Upper lobe of right lung (tissue), 1 donor: ENCODE measurements at regions not wholly inside any gene's neighbourhood (a gene's known extent, or its start where the extent isn't known, plus 50 kb on each side); places are given as distances from the start of the nearest gene placed in this dataset.

Experiments used
- ATAC-seq: fragments of 200-7000 bp; cut with Tn5 transposase; one replicate; pipeline ENCODE4 v1.9.1; 2020; ENCODE audit warnings: mild to moderate bottlenecking, moderate library complexity
- DNase-seq: peaks from one replicate; pipeline ENCODE4 v3.0.0-alpha.2; 2020
- H3K27ac ChIP-seq: fragments of 200-600 bp; one replicate; pipeline ENCODE4 v1.8.0; 2022
- H3K27me3 ChIP-seq: fragments of 200-600 bp; one replicate; pipeline ENCODE4 v1.8.0; 2022; ENCODE audit warnings: mild to moderate bottlenecking
- H3K36me3 ChIP-seq: fragments of 200-600 bp; one replicate; pipeline ENCODE4 v1.8.0; 2022
- H3K4me1 ChIP-seq: fragments of 200-600 bp; one replicate; pipeline ENCODE4 v1.8.0; 2022
- H3K4me3 ChIP-seq: fragments of 200-600 bp; one replicate; pipeline ENCODE4 v1.8.0; 2022; ENCODE audit warnings: mild to moderate bottlenecking
- H3K9me3 ChIP-seq: fragments of 200-600 bp; one replicate; pipeline ENCODE4 v1.8.0; 2022
- CTCF ChIP-seq: fragments of 200-600 bp; IDR thresholded peaks from one replicate; pipeline ENCODE4 v1.8.0; 2022; ENCODE audit warnings: antibody characterized with exemption
- intact Hi-C: fragments of 100-400 bp; cut with DNase I; formaldehyde crosslinking; loops from one replicate; pipeline ENCODE4 v1.11.0; 2022
- donor health status: DM: no; HTN: yes; CAD: no; lungs with severe emphysema.

GRCh38 chr14:99062772-99063418, 209.1 kb downstream of the BCL11B start:
- H3K27ac ChIP-seq: no peak overlapping the region
- no peaks in the 10 kb centered on the region for H3K27me3 ChIP-seq
- no peak for ATAC-seq
- intact Hi-C loops: no loop called here
- no peak overlapping the region for H3K4me3 ChIP-seq
- no peak for TF ChIP-seq CTCF
- H3K4me1 ChIP-seq: no peaks in the 10 kb centered on the region
- H3K9me3 ChIP-seq: no peaks in the 10 kb centered on the region
- DNase-seq: no peak
- H3K36me3 ChIP-seq: no peaks in the 10 kb centered on the region

- no peak overlapping the region for H3K27ac ChIP-seq
- H3K4me3 ChIP-seq: no peak overlapping the region
- H3K4me1 ChIP-seq: no peaks in the 10 kb centered on the region
- intact Hi-C loops: no loop called here
- H3K36me3 ChIP-seq: no peaks in the 10 kb centered on the region
- no peak for DNase-seq
- H3K27me3 ChIP-seq: no peaks in the 10 kb centered on the region
- H3K9me3 ChIP-seq: no peaks in the 10 kb centered on the region
- ATAC-seq: no peak
- TF ChIP-seq CTCF: no peak
These were observed 208.3 kb downstream of the BCL11B start for GRCh38 chr14:99063620-99064225.

- no peak overlapping the region for H3K27ac ChIP-seq
- no peak for TF ChIP-seq CTCF
- intact Hi-C loops: no loop called here
- DNase-seq (no peak), ATAC-seq (no peak)
- H3K27me3 ChIP-seq: no peaks in the 10 kb centered on the region
- H3K4me3 ChIP-seq: no peak overlapping the region
- no peaks in the 10 kb centered on the region for H3K4me1 ChIP-seq
- no peaks in the 10 kb centered on the region for H3K36me3 ChIP-seq
- no peaks in the 10 kb centered on the region for H3K9me3 ChIP-seq
These were observed 207.6 kb downstream of the BCL11B start for GRCh38 chr14:99064262-99064954.

GRCh38 chr14:99065551-99065950, 206.4 kb downstream of the BCL11B start:
- ATAC-seq: no peak
- Histone ChIP-seq H3K9me3 (no peaks in the 10 kb centered on the region), H3K4me1 (no peaks in the 10 kb centered on the region), H3K27ac (no peak overlapping the region), H3K36me3 (no peaks in the 10 kb centered on the region), H3K27me3 (no peaks in the 10 kb centered on the region), H3K4me3 (no peak overlapping the region)
- no peak for DNase-seq
- TF ChIP-seq CTCF: no peak
- intact Hi-C loops: no loop called here

GRCh38 chr14:99066378-99066777, 205.6 kb downstream of the BCL11B start:
- peak; percentile 9 for ATAC-seq
- no peaks in the 10 kb centered on the region for H3K4me1 ChIP-seq

More at GRCh38 chr14:99066378-99066777, 205.6 kb downstream of the BCL11B start:
- Histone ChIP-seq H3K27ac (no peak overlapping the region), H3K4me3 (no peak overlapping the region), H3K27me3 (no peaks in the 10 kb centered on the region), H3K36me3 (no peaks in the 10 kb centered on the region), H3K9me3 (peaks cover 7% of the 10 kb centered on the region)
- intact Hi-C loops: no loop called here
- DNase-seq: no peak
- TF ChIP-seq CTCF: no peak
